ENCODE measurements at regions not wholly inside any gene's neighbourhood (a gene's known extent, or its start where the extent isn't known, plus 50 kb on each side); places are given as distances from the start of the nearest gene placed in this dataset.

GRCh38 chr6:9675122-9675521, 739.8 kb downstream of the TFAP2A start:
- TF ChIP-seq CTCF (IDR thresholded peaks at IDR 0.05) (no peak), POLR2A (IDR thresholded peaks at IDR 0.05) (no peak)
